CD4-positive, alpha-beta T cell (primary cell): ENCODE measurements at regions not wholly inside any gene's neighbourhood (a gene's known extent, or its start where the extent isn't known, plus 50 kb on each side); places are given as distances from the start of the nearest gene placed in this dataset.

Source experiments
- ATAC-seq: fragments of 200-7000 bp; cut with Tn5 transposase; one replicate; pipeline ENCODE4 v1.10.0; 2022; ENCODE audit warnings: mild to moderate bottlenecking; ENCODE audit not compliant: poor library complexity
- CTCF ChIA-PET: fragments of 350-600 bp; sonication (Branson Sonifier 250); formaldehyde crosslinking; loops from one replicate; lab custom pipeline; 2021; ENCODE audit warnings: antibody characterized with exemption, inconsistent platforms; lab: Charles Lee
- POLR2A ChIA-PET: fragments of 350-600 bp; sonication (Branson Sonifier 250); formaldehyde crosslinking; loops from one replicate; lab custom pipeline; 2021; ENCODE audit warnings: antibody characterized with exemption, inconsistent platforms; lab: Charles Lee
- DNase-seq, 14 experiments: peaks; one replicate each; pipeline ENCODE4 v3.0.0-alpha.2; 2013 to 2020; ENCODE audit warnings: mixed read lengths in 2 of 14
- H3K27ac ChIP-seq, 2 donors: one replicate each; pipeline versions ENCODE4 v1.5.1 to v1.7.0; 2013; ENCODE audit warnings: low read length in 2 of 2, low read depth in 1 of 2, mild to moderate bottlenecking in 1 of 2
- H3K27me3 ChIP-seq, 2 experiments: 1 replicate in 1 of 2; 2 replicates in 1 of 2; pipeline versions ENCODE4 v1.6.1 to v1.7.0; 2013; ENCODE audit warnings: low read length in 2 of 2, control low read depth in 1 of 2, mild to moderate bottlenecking in 1 of 2, moderate library complexity in 1 of 2; ENCODE audit not compliant: insufficient read depth in 2 of 2, control insufficient read depth in 1 of 2
- H3K36me3 ChIP-seq: one replicate; pipeline ENCODE4 v1.6.1; 2013; ENCODE audit warnings: low read length, control low read depth; ENCODE audit not compliant: insufficient read depth
- H3K4me1 ChIP-seq: one replicate; pipeline ENCODE4 v1.6.1; 2013; ENCODE audit warnings: low read length, control low read depth; ENCODE audit not compliant: insufficient read depth
- H3K4me3 ChIP-seq: one replicate; pipeline ENCODE4 v1.5.1; 2013; ENCODE audit warnings: mild to moderate bottlenecking, low read length, moderate library complexity
- H3K9me3 ChIP-seq, 2 experiments: 1 replicate in 1 of 2; 2 replicates in 1 of 2; pipeline versions ENCODE4 v1.6.1 to v1.7.0; 2013; ENCODE audit warnings: low read length in 2 of 2, mild to moderate bottlenecking in 2 of 2, control low read depth in 1 of 2, moderate library complexity in 1 of 2; ENCODE audit not compliant: control insufficient read depth in 1 of 2, insufficient read depth in 1 of 2
- H3K27ac Mint-ChIP-seq: one replicate; pipeline ENCODE4 v1.8.0; 2020; ENCODE audit warnings: mixed read lengths
- H3K27me3 Mint-ChIP-seq: one replicate; pipeline ENCODE4 v1.8.0; 2021; ENCODE audit warnings: mixed read lengths
- H3K36me3 Mint-ChIP-seq: one replicate; pipeline ENCODE4 v1.8.0; 2021; ENCODE audit warnings: low read depth, mixed read lengths
- H3K4me1 Mint-ChIP-seq: one replicate; pipeline ENCODE4 v1.8.0; 2021; ENCODE audit warnings: low read depth, mixed read lengths
- H3K4me3 Mint-ChIP-seq: one replicate; pipeline ENCODE4 v1.8.0; 2020; ENCODE audit warnings: mild to moderate bottlenecking, mixed read lengths
- H3K9me3 Mint-ChIP-seq: one replicate; pipeline ENCODE4 v1.8.0; 2020; ENCODE audit warnings: mixed read lengths
- intact Hi-C, 2 experiments: fragments of 100-400 bp; cut with DNase I in 1 of 2; cut with micrococcal nuclease in 1 of 2; formaldehyde crosslinking; loops; one replicate each; pipeline versions ENCODE4 v1.15.1 to v1.9.0; 2023 to 2025; cut with DNase I, micrococcal nuclease
- TF ChIP-seq, protein P1 (sequence below): fragments of 200-600 bp; IDR thresholded peaks from one replicate; pipeline ENCODE4 v1.8.0; 2022; ENCODE audit warnings: antibody characterized with exemption, mild to moderate bottlenecking

GRCh38 chr3:124552224-124552623, 178.0 kb upstream of the UMPS start:
- Histone ChIP-seq H3K9me3 (no peaks in the 10 kb centered on the region), H3K27me3 (peaks cover 2 to 36% of the 10 kb centered on the region in 2 experiments), H3K4me1 (no peaks in the 10 kb centered on the region), H3K4me3 (no peak overlapping the region), H3K27ac (no peak overlapping the region), H3K36me3 (no peaks in the 10 kb centered on the region)
- Mint-ChIP-seq H3K9me3 (no peaks in the 10 kb centered on the region), H3K27me3 (peaks cover 62% of the 10 kb centered on the region), H3K4me3 (no peak overlapping the region), H3K27ac (no peak overlapping the region), H3K4me1 (peaks cover 6% of the 10 kb centered on the region), H3K36me3 (no peaks in the 10 kb centered on the region)
- TF ChIP-seq, protein P1, sequence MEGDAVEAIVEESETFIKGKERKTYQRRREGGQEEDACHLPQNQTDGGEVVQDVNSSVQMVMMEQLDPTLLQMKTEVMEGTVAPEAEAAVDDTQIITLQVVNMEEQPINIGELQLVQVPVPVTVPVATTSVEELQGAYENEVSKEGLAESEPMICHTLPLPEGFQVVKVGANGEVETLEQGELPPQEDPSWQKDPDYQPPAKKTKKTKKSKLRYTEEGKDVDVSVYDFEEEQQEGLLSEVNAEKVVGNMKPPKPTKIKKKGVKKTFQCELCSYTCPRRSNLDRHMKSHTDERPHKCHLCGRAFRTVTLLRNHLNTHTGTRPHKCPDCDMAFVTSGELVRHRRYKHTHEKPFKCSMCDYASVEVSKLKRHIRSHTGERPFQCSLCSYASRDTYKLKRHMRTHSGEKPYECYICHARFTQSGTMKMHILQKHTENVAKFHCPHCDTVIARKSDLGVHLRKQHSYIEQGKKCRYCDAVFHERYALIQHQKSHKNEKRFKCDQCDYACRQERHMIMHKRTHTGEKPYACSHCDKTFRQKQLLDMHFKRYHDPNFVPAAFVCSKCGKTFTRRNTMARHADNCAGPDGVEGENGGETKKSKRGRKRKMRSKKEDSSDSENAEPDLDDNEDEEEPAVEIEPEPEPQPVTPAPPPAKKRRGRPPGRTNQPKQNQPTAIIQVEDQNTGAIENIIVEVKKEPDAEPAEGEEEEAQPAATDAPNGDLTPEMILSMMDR: no peak
- ATAC-seq: no peak
- ChIA-PET POLR2A (no interaction called here), CTCF (no interaction called here)
- DNase-seq: no peak
- intact Hi-C loops: loop anchor here in 1 of 2 experiments (5.0 kb wide), 1 partner anchor 200 kb away; no protein-coding TSS in a partner anchor

GRCh38 chr3:124553178-124553577, 177.1 kb upstream of the UMPS start:
- Mint-ChIP-seq H3K4me1 (peaks cover 6% of the 10 kb centered on the region), H3K27ac (no peak overlapping the region), H3K27me3 (peaks cover 65% of the 10 kb centered on the region), H3K36me3 (no peaks in the 10 kb centered on the region), H3K4me3 (no peak overlapping the region), H3K9me3 (no peaks in the 10 kb centered on the region)
- H3K9me3 ChIP-seq: no peaks in the 10 kb centered on the region
- TF ChIP-seq, protein P1: no peak
- POLR2A ChIA-PET: no interaction called here
- no peak overlapping the region for H3K27ac ChIP-seq
- ATAC-seq: no peak
- DNase-seq: no peak
- CTCF ChIA-PET: no interaction called here
- H3K4me1 ChIP-seq: no peaks in the 10 kb centered on the region
- intact Hi-C loops: loop anchor here in 1 of 2 experiments (5.0 kb wide), 1 partner anchor 201 kb away; no protein-coding TSS in a partner anchor
- H3K27me3 ChIP-seq: peaks cover 4 to 40% of the 10 kb centered on the region in 2 experiments
- H3K4me3 ChIP-seq: no peak overlapping the region
- no peaks in the 10 kb centered on the region for H3K36me3 ChIP-seq

GRCh38 chr3:124556636-124557035, 173.6 kb upstream of the UMPS start:
- Histone ChIP-seq H3K4me3 (no peak overlapping the region), H3K9me3 (no peaks in the 10 kb centered on the region), H3K36me3 (no peaks in the 10 kb centered on the region), H3K27me3 (peaks cover 11 to 36% of the 10 kb centered on the region in 2 experiments), H3K27ac (no peak overlapping the region), H3K4me1 (peaks cover 4% of the 10 kb centered on the region)
- Mint-ChIP-seq H3K27ac (no peak overlapping the region), H3K4me1 (peaks cover 6% of the 10 kb centered on the region), H3K9me3 (no peaks in the 10 kb centered on the region), H3K27me3 (peaks cover 66% of the 10 kb centered on the region), H3K4me3 (no peak overlapping the region), H3K36me3 (no peaks in the 10 kb centered on the region)
- intact Hi-C loops: no loop called here
- POLR2A ChIA-PET: no interaction called here
- CTCF ChIA-PET: no interaction called here
- DNase-seq (no peak), ATAC-seq (no peak)
- TF ChIP-seq, protein P1: no peak
